ENCODE measurements at regions not wholly inside any gene's neighbourhood (a gene's known extent, or its start where the extent isn't known, plus 50 kb on each side); places are given as distances from the start of the nearest gene placed in this dataset.

GRCh38 chr2:121075006-121075551, 209.9 kb downstream of the TFCP2L1 start:
- TF ChIP-seq POLR2A (IDR thresholded peaks at IDR 0.05; ENCODE audit: low read length) (peak; percentile 88), GATA1 (IDR thresholded peaks at IDR 0.05; ENCODE audit: low read depth, low read length) (no peak)

All from erythroblast (primary cell).